ENCODE measurements at regions not wholly inside any gene's neighbourhood (a gene's known extent, or its start where the extent isn't known, plus 50 kb on each side); places are given as distances from the start of the nearest gene placed in this dataset.

GRCh38 chr12:27163894-27164293 is 80.2 kb upstream of the STK38L start:
- TF ChIP-seq CTCF (IDR thresholded peaks at IDR 0.05; ENCODE audit: low read depth, low read length, poor library complexity, severe bottlenecking), result no peak
- no peak for TF ChIP-seq EZH2phosphoT487 (IDR thresholded peaks at IDR 0.05; ENCODE audit: borderline replicate concordance, low read length)
